ENCODE measurements at regions not wholly inside any gene's neighbourhood (a gene's known extent, or its start where the extent isn't known, plus 50 kb on each side); places are given as distances from the start of the nearest gene placed in this dataset.

GRCh38 chr4:136908122-136908521 lies 624.2 kb downstream of the PCDH18 start:
- FAIRE-seq, result no peak
- Histone ChIP-seq H3K36me3 (ENCODE audit: control insufficient read depth in 2 of 2, insufficient read depth in 2 of 2, low read length in 1 of 2) (no peaks in the 10 kb centered on the region), H4K20me1 (ENCODE audit: control insufficient read depth, insufficient read depth) (no peaks in the 10 kb centered on the region), H3K9ac (ENCODE audit: control insufficient read depth, insufficient read depth, low read length) (no peak overlapping the region), H3K27ac (ENCODE audit: control insufficient read depth, insufficient read depth) (no peak overlapping the region), H3K27me3 (replicated peaks in 1 of 2; ENCODE audit: control insufficient read depth in 2 of 2, insufficient read depth in 2 of 2, low read length in 1 of 2) (no peaks in the 10 kb centered on the region), H3K9me3 (replicated peaks; ENCODE audit: control insufficient read depth, insufficient read depth, low read length) (no peaks in the 10 kb centered on the region), H3K4me1 (ENCODE audit: control insufficient read depth, insufficient read depth, low read length) (no peaks in the 10 kb centered on the region), H3K4me2 (ENCODE audit: control insufficient read depth, insufficient read depth) (no peak overlapping the region), H3K4me3 (no peak overlapping the region), H3K79me2 (ENCODE audit: control insufficient read depth, insufficient read depth, low read length) (no peaks in the 10 kb centered on the region), H2AFZ (ENCODE audit: control insufficient read depth, low read depth, low read length) (no peak overlapping the region)
- ChIA-PET SMC1A (ENCODE audit: uncharacterized antibody, unreplicated experiment) (no interaction called here), RAD21 (ENCODE audit: unreplicated experiment) (no interaction called here), CTCF (no interaction called here), POLR2A (no interaction called here)
- no peak for ATAC-seq
- DNase-seq (ENCODE audit: low read depth, low spot score), result no peak
- 6% methylated on average over 2 of the region's 2 CpGs for WGBS (ENCODE audit: insufficient coverage, insufficient replicate concordance, low lambda C conversion rate, missing lambda C conversion rate)
- in situ Hi-C loops (cut with MboI), result no loop called here
- intact Hi-C loops (cut with micrococcal nuclease; ENCODE audit: unreplicated experiment), result no loop called here
- TF ChIP-seq SKIL (IDR thresholded peaks at IDR 0.05; ENCODE audit: low read depth, poor library complexity, severe bottlenecking), result no peak
- TF ChIP-seq, protein P1, sequence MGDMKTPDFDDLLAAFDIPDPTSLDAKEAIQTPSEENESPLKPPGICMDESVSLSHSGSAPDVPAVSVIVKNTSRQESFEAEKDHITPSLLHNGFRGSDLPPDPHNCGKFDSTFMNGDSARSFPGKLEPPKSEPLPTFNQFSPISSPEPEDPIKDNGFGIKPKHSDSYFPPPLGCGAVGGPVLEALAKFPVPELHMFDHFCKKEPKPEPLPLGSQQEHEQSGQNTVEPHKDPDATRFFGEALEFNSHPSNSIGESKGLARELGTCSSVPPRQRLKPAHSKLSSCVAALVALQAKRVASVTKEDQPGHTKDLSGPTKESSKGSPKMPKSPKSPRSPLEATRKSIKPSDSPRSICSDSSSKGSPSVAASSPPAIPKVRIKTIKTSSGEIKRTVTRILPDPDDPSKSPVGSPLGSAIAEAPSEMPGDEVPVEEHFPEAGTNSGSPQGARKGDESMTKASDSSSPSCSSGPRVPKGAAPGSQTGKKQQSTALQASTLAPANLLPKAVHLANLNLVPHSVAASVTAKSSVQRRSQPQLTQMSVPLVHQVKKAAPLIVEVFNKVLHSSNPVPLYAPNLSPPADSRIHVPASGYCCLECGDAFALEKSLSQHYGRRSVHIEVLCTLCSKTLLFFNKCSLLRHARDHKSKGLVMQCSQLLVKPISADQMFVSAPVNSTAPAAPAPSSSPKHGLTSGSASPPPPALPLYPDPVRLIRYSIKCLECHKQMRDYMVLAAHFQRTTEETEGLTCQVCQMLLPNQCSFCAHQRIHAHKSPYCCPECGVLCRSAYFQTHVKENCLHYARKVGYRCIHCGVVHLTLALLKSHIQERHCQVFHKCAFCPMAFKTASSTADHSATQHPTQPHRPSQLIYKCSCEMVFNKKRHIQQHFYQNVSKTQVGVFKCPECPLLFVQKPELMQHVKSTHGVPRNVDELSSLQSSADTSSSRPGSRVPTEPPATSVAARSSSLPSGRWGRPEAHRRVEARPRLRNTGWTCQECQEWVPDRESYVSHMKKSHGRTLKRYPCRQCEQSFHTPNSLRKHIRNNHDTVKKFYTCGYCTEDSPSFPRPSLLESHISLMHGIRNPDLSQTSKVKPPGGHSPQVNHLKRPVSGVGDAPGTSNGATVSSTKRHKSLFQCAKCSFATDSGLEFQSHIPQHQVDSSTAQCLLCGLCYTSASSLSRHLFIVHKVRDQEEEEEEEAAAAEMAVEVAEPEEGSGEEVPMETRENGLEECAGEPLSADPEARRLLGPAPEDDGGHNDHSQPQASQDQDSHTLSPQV (IDR thresholded peaks at IDR 0.05), result no peak
- BruUV-seq (replicated peaks), result no TSS peak
